GM18519 (cell line): ENCODE measurements at regions not wholly inside any gene's neighbourhood (a gene's known extent, or its start where the extent isn't known, plus 50 kb on each side); places are given as distances from the start of the nearest gene placed in this dataset.
"Not testable (repeated sequence)": the region's sequence is repeated elsewhere in the genome, so short reads cannot be mapped to it uniquely, and the experiment has no call there.

Experiments
- ATAC-seq: cut with Tn5 transposase; IDR thresholded peaks from one replicate; pipeline ENCODE4 v1.9.1; 2021; ENCODE audit warnings: mild to moderate bottlenecking, moderate library complexity; ENCODE audit not compliant: unreplicated experiment, low FRiP score

- no peak for ATAC-seq
These were observed 111.5 kb upstream of the KITLG start for GRCh38 chr12:88691811-88692210.

- ATAC-seq, result no peak
These were observed 104.3 kb upstream of the KITLG start for GRCh38 chr12:88684610-88685009.

- ATAC-seq, result no peak
These were observed 103.9 kb upstream of the KITLG start for GRCh38 chr12:88684170-88684569.

GRCh38 chr12:88683628-88684027, 103.4 kb upstream of the KITLG start:
- no peak for ATAC-seq

- no peak for ATAC-seq
These were observed 101.0 kb upstream of the KITLG start for GRCh38 chr12:88681271-88681670.

- ATAC-seq, result no peak
These were observed 97.2 kb upstream of the KITLG start for GRCh38 chr12:88677464-88677863.

GRCh38 chr12:88667615-88668014, 87.3 kb upstream of the KITLG start:
- not testable (repeated sequence) for ATAC-seq

GRCh38 chr12:88665071-88665470, 84.8 kb upstream of the KITLG start:
- ATAC-seq, result no peak

GRCh38 chr12:88662961-88663360, 82.7 kb upstream of the KITLG start:
- no peak for ATAC-seq

- no peak for ATAC-seq
These were observed 81.8 kb upstream of the KITLG start for GRCh38 chr12:88662093-88662492.

GRCh38 chr12:88658009-88658408, 77.7 kb upstream of the KITLG start:
- ATAC-seq, result no peak

- no peak for ATAC-seq
These were observed 70.4 kb upstream of the KITLG start for GRCh38 chr12:88650715-88651114.

GRCh38 chr12:88648625-88649024, 68.4 kb upstream of the KITLG start:
- no peak for ATAC-seq

GRCh38 chr12:88646824-88647223, 66.6 kb upstream of the KITLG start:
- no peak for ATAC-seq

GRCh38 chr12:88645816-88646215, 65.5 kb upstream of the KITLG start:
- no peak for ATAC-seq

- ATAC-seq, result no peak
These were observed 64.9 kb upstream of the KITLG start for GRCh38 chr12:88644946-88645702.

- ATAC-seq, result no peak
These were observed 63.4 kb upstream of the KITLG start for GRCh38 chr12:88643685-88644084.

GRCh38 chr12:88642675-88643431, 62.6 kb upstream of the KITLG start:
- no peak for ATAC-seq

GRCh38 chr12:88638966-88639760, 58.9 kb upstream of the KITLG start:
- ATAC-seq, result no peak

- no peak for ATAC-seq
These were observed 58.1 kb upstream of the KITLG start for GRCh38 chr12:88638388-88638787.

GRCh38 chr12:88634008-88634407, 53.7 kb upstream of the KITLG start:
- no peak for ATAC-seq
